ENCODE measurements at regions not wholly inside any gene's neighbourhood (a gene's known extent, or its start where the extent isn't known, plus 50 kb on each side); places are given as distances from the start of the nearest gene placed in this dataset.

DNA sequence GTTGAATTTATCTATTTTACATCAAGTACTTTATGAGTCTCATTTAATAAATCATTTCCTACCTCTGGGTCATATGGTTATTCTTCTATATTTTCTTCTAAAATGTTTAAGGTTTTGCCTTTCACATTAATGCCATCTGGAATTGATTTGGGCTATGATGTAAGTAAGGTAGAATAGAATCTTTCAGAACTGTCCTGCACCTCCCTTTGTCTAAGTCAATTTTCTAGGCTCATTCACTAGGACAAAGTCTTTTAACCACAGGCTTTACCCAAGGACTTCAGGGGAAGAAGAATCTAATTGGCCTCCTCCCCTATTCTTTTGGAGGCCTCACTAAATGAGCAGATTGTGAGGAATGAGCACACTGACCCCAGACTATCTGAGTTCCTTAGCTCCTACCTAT is 146.0 kb downstream of the BBOX1 start:
- DNase-seq (ENCODE audit: low spot score) (no peak), ATAC-seq (ENCODE audit: low FRiP score) (no peak)
- TF ChIP-seq, protein P1, sequence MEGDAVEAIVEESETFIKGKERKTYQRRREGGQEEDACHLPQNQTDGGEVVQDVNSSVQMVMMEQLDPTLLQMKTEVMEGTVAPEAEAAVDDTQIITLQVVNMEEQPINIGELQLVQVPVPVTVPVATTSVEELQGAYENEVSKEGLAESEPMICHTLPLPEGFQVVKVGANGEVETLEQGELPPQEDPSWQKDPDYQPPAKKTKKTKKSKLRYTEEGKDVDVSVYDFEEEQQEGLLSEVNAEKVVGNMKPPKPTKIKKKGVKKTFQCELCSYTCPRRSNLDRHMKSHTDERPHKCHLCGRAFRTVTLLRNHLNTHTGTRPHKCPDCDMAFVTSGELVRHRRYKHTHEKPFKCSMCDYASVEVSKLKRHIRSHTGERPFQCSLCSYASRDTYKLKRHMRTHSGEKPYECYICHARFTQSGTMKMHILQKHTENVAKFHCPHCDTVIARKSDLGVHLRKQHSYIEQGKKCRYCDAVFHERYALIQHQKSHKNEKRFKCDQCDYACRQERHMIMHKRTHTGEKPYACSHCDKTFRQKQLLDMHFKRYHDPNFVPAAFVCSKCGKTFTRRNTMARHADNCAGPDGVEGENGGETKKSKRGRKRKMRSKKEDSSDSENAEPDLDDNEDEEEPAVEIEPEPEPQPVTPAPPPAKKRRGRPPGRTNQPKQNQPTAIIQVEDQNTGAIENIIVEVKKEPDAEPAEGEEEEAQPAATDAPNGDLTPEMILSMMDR (IDR thresholded peaks at IDR 0.05): no peak

DNA sequence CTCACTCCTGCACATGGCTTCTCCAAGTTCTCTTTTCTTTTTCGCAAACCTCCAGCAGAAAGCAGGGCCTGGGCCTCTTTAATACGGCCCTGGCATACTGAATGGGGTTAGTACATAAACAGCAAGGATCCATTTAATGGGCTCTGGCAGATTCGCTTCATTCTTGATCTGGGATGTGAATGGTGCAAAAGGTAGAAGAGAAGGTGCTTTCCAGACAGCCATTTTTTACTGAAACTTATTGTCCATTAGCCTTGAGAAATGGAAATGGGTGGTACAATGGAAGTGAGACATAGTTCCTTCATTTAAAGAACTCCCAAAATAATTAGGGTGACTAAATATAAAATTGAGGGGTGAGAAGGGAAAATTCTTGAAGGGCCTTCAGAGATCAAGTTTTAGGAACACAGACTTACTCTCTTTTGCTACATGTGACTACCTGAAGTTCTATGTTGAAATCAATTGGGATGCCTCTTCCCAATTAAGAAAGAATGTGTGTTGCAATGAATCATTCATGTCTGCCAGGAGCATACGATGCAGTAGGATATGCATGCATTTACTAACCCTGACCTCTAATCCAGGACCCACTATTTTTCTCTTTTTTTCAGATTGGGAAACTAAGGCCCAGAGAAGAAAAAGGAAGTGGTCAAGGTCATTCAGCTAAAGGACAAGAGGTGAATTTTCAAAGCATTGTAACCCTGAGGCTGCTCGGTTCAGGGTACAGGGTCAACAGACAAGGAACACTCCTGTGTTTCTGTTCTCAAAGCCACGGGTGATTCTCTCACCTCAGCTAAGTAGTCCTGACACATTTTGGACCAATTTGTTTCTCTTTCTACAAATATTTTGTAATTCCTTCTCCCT is 144.1 kb downstream of the BBOX1 start:
- ATAC-seq (ENCODE audit: low FRiP score) (no peak), DNase-seq (ENCODE audit: low spot score) (no peak)
- TF ChIP-seq, protein P1 (IDR thresholded peaks at IDR 0.05): no peak

- TF ChIP-seq, protein P1 (IDR thresholded peaks at IDR 0.05): peak in 1 of 3 donors; percentile 35
- ATAC-seq (ENCODE audit: low FRiP score) (no peak), DNase-seq (ENCODE audit: low spot score) (no peak)
Observed at GRCh38 chr11:27183672-27184457, 143.2 kb downstream of the BBOX1 start.

- ATAC-seq (ENCODE audit: low FRiP score) (peak; percentile 37), DNase-seq (ENCODE audit: low spot score) (no peak)
- TF ChIP-seq, protein P1 (IDR thresholded peaks at IDR 0.05): no peak
Observed at GRCh38 chr11:27179334-27179733, 138.7 kb downstream of the BBOX1 start.

- DNase-seq (ENCODE audit: low spot score) (no peak), ATAC-seq (ENCODE audit: low FRiP score) (no peak)
- TF ChIP-seq, protein P1 (IDR thresholded peaks at IDR 0.05): no peak
Observed at GRCh38 chr11:27178859-27179258, 138.2 kb downstream of the BBOX1 start.
